IMR-90 (cell line): ENCODE measurements at regions not wholly inside any gene's neighbourhood (a gene's known extent, or its start where the extent isn't known, plus 50 kb on each side); places are given as distances from the start of the nearest gene placed in this dataset.

Experiments used
- ATAC-seq: fragments of 200-7000 bp; cut with Tn5 transposase; 2 replicates; pipeline ENCODE4 v1.9.1; 2020; ENCODE audit warnings: low read depth, mild to moderate bottlenecking, moderate library complexity
- BruUV-seq: library from RNA; stranded (reverse); fragments of 400-500 nt; replicated peaks from 2 replicates; lab custom pipeline; 2021; lab: Mats Ljungman, UMichigan
- CTCF ChIA-PET: fragments of 300-600 bp; formaldehyde crosslinking; extraction: SDS; loops from one replicate; lab custom pipeline; 2021; ENCODE audit warnings: antibody characterized with exemption; lab: Yijun Ruan, JAX
- POLR2A ChIA-PET: fragments of 300-600 bp; sonication (Branson Sonifier 250); formaldehyde crosslinking; loops from one replicate; lab custom pipeline; 2022; ENCODE audit warnings: antibody characterized with exemption; ENCODE audit not compliant: unreplicated experiment; lab: Charles Lee
- DNase-seq: peaks from one replicate; pipeline ENCODE4 v3.0.0; 2013
- H2AFZ ChIP-seq: replicated peaks from 2 replicates; pipeline ENCODE3; 2013; ENCODE audit warnings: low read length, mild to moderate bottlenecking; ENCODE audit not compliant: poor library complexity
- H2AK5ac ChIP-seq: 2 replicates; pipeline ENCODE4 v1.6.1; 2013; ENCODE audit warnings: low read depth, low read length, inconsistent platforms
- H2AK9ac ChIP-seq: replicated peaks from 2 replicates; pipeline ENCODE3; 2013; ENCODE audit warnings: mild to moderate bottlenecking, low read depth, low read length, moderate library complexity; ENCODE audit not compliant: poor library complexity
- H2BK120ac ChIP-seq: 2 replicates; pipeline ENCODE4 v1.6.1; 2013; ENCODE audit warnings: low read depth, low read length, inconsistent platforms
- H2BK15ac ChIP-seq: 3 replicates; pipeline ENCODE4 v1.6.1; 2013; ENCODE audit warnings: low read depth, low read length, inconsistent platforms
- H2BK20ac ChIP-seq: 2 replicates; pipeline ENCODE4 v1.6.1; 2013; ENCODE audit warnings: low read depth, mild to moderate bottlenecking, inconsistent platforms, low read length, moderate library complexity
- H2BK5ac ChIP-seq: 2 replicates; pipeline ENCODE4 v1.6.1; 2013; ENCODE audit warnings: mild to moderate bottlenecking, low read depth, low read length, inconsistent platforms; ENCODE audit not compliant: poor library complexity, severe bottlenecking
- H3K14ac ChIP-seq: replicated peaks from 2 replicates; pipeline ENCODE4 v1.6.1; 2013; ENCODE audit warnings: low read depth, low read length, inconsistent platforms
- H3K18ac ChIP-seq: 2 replicates; pipeline ENCODE4 v1.6.1; 2013; ENCODE audit warnings: low read depth, low read length, control low read depth
- H3K23ac ChIP-seq: 2 replicates; pipeline ENCODE4 v1.6.1; 2013; ENCODE audit warnings: low read depth, low read length, inconsistent platforms
- H3K27ac ChIP-seq: 2 replicates; pipeline ENCODE4 v1.5.1; 2013; ENCODE audit warnings: mild to moderate bottlenecking, control low read depth, low read length; ENCODE audit not compliant: insufficient read depth
- H3K27me3 ChIP-seq: 2 replicates; pipeline ENCODE4 v1.6.1; 2013; ENCODE audit warnings: low read length; ENCODE audit not compliant: control insufficient read depth, insufficient read depth
- H3K36me3 ChIP-seq: 2 replicates; pipeline ENCODE4 v1.6.1; 2013; ENCODE audit warnings: low read length, mixed read lengths; ENCODE audit not compliant: control insufficient read depth, insufficient read depth
- H3K4ac ChIP-seq: 2 replicates; pipeline ENCODE4 v1.6.1; 2013; ENCODE audit warnings: low read depth, low read length, inconsistent platforms
- H3K4me1 ChIP-seq: 2 replicates; pipeline ENCODE4 v1.6.1; 2013; ENCODE audit warnings: low read length, mixed read lengths; ENCODE audit not compliant: control insufficient read depth, insufficient read depth
- H3K4me2 ChIP-seq: 2 replicates; pipeline ENCODE4 v1.6.1; 2013; ENCODE audit warnings: low read depth, mild to moderate bottlenecking, control low read depth, low read length, moderate library complexity
- H3K4me3 ChIP-seq: 2 replicates; pipeline ENCODE4 v1.5.1; 2013; ENCODE audit warnings: low read depth, mild to moderate bottlenecking, control low read depth, low read length, moderate library complexity; ENCODE audit not compliant: insufficient read depth
- H3K56ac ChIP-seq: 2 replicates; pipeline ENCODE4 v1.6.1; 2013; ENCODE audit warnings: low read length, inconsistent platforms; ENCODE audit not compliant: insufficient read depth; ENCODE audit errors: extremely low read depth
- H3K79me1 ChIP-seq, 2 experiments: 2 replicates each; pipeline ENCODE4 v1.6.1; 2013; ENCODE audit warnings: low read length in 2 of 2, inconsistent platforms in 1 of 2, low read depth in 1 of 2
- H3K9ac ChIP-seq: 2 replicates; pipeline ENCODE4 v1.6.1; 2013; ENCODE audit warnings: low read depth, low read length, control low read depth
- H3K9me1 ChIP-seq: 2 replicates; pipeline ENCODE4 v1.6.1; 2013; ENCODE audit warnings: low read length, inconsistent platforms; ENCODE audit not compliant: insufficient read depth
- H3K9me3 ChIP-seq: 2 replicates; pipeline ENCODE4 v1.6.1; 2013; ENCODE audit warnings: low read length; ENCODE audit not compliant: control insufficient read depth, insufficient read depth
- H4K20me1 ChIP-seq: 2 replicates; pipeline ENCODE4 v1.6.1; 2013; ENCODE audit warnings: low read length, inconsistent platforms; ENCODE audit not compliant: insufficient read depth
- H4K5ac ChIP-seq: 2 replicates; pipeline ENCODE4 v1.6.1; 2013; ENCODE audit warnings: mild to moderate bottlenecking, low read depth, low read length, control low read depth
- H4K8ac ChIP-seq, 2 experiments: 2 replicates each; pipeline ENCODE4 v1.6.1; 2013; ENCODE audit warnings: low read depth in 2 of 2, low read length in 2 of 2, control low read depth in 1 of 2, inconsistent platforms in 1 of 2
- H4K91ac ChIP-seq: 2 replicates; pipeline ENCODE4 v1.6.1; 2013; ENCODE audit warnings: low read depth, low read length, inconsistent platforms; ENCODE audit not compliant: insufficient read depth
- CHD1 ChIP-seq: IDR thresholded peaks from 2 replicates; pipeline ENCODE4 v1.6.1; 2012; ENCODE audit warnings: low read depth, low read length, improper control_type of control experiment
- CTCF ChIP-seq: conservative IDR thresholded peaks from 2 replicates; pipeline ENCODE4 v1.5.1; 2012; ENCODE audit warnings: mild to moderate bottlenecking, low read depth, low read length, improper control_type of control experiment
- ELK1 ChIP-seq: fragments of 150-350 bp; IDR thresholded peaks from 2 replicates; pipeline ENCODE4 v1.6.1; 2016; ENCODE audit warnings: low read depth, mild to moderate bottlenecking, low read length, moderate library complexity, borderline replicate concordance
- FOS ChIP-seq: fragments of 150-350 bp; IDR thresholded peaks from 2 replicates; pipeline ENCODE4 v1.6.1; 2016; ENCODE audit warnings: low read depth, low read length
- MAFK ChIP-seq: IDR thresholded peaks from 2 replicates; pipeline ENCODE4 v1.6.1; 2012; ENCODE audit warnings: low read depth, low read length, improper control_type of control experiment
- MAZ ChIP-seq: IDR thresholded peaks from 2 replicates; pipeline ENCODE4 v1.6.1; 2012; ENCODE audit warnings: low read depth, mild to moderate bottlenecking, low read length, improper control_type of control experiment, moderate library complexity, borderline replicate concordance
- NFE2L2 ChIP-seq: fragments of 150-350 bp; IDR thresholded peaks from 2 replicates; pipeline ENCODE4 v1.6.1; 2016; ENCODE audit warnings: low read depth, mild to moderate bottlenecking, low read length
- POLR2A ChIP-seq: IDR thresholded peaks from 2 replicates; pipeline ENCODE4 v1.6.1; 2012; ENCODE audit warnings: mild to moderate bottlenecking, low read depth, low read length
- RCOR1 ChIP-seq: IDR thresholded peaks from 2 replicates; pipeline ENCODE4 v1.6.1; 2012; ENCODE audit warnings: mild to moderate bottlenecking, low read length, improper control_type of control experiment; ENCODE audit not compliant: insufficient replicate concordance
- RFX5 ChIP-seq: IDR thresholded peaks from 2 replicates; pipeline ENCODE4 v1.8.0; 2012; ENCODE audit warnings: low read depth, mild to moderate bottlenecking, low read length, moderate library complexity
- SMC3 ChIP-seq: fragments of 150-350 bp; IDR thresholded peaks from 2 replicates; pipeline ENCODE4 v1.6.1; 2016; ENCODE audit warnings: low read depth, mild to moderate bottlenecking, antibody characterized with exemption, low read length, moderate library complexity
- USF2 ChIP-seq: fragments of 150-350 bp; IDR thresholded peaks from 2 replicates; pipeline ENCODE4 v1.6.1; 2017; ENCODE audit warnings: mild to moderate bottlenecking, antibody characterized with exemption, low read length, low read depth
- WGBS, 2 experiments: methylation state at CpG; one replicate each; pipeline versions ENCODE4 v1.1.5 to v1.1.7; 2013; ENCODE audit warnings: missing lambda C conversion rate in 2 of 2; ENCODE audit not compliant: insufficient read length in 1 of 2; ENCODE audit errors: extremely low coverage in 2 of 2; 5-methylcytosine and 5-hydroxymethylcytosine counted together
- dilution Hi-C: fragments of 300-500 bp; cut with HindIII; formaldehyde crosslinking; loops from one replicate; pipeline ENCODE4 v1.14.3; 2018; ENCODE audit warnings: low sequenced_read_pairs; ENCODE audit not compliant: unreplicated experiment
- in situ Hi-C: fragments of 300-500 bp; cut with MboI; formaldehyde crosslinking; loops from 3 replicates; pipeline ENCODE4 v1.14.3; 2019; ENCODE audit warnings: low sequenced_read_pairs, inconsistent platforms, mixed read lengths
- intact Hi-C: fragments of 100-400 bp; cut with micrococcal nuclease; formaldehyde crosslinking; loops from 2 replicates; pipeline ENCODE4 v1.10.0; 2022

- TF ChIP-seq MAFK: no peak
Measured at GRCh38 chr17:79420318-79421243, 190.3 kb downstream of the RBFOX3 start (continued).

- H2BK20ac ChIP-seq: no peak overlapping the region
- no peak overlapping the region for H4K5ac ChIP-seq
- H3K4me3 ChIP-seq: no peak overlapping the region
- no peak overlapping the region for H3K4me2 ChIP-seq
- H3K79me1 ChIP-seq: no peaks in the 10 kb centered on the region
- H2BK120ac ChIP-seq: no peak overlapping the region
- H3K27ac ChIP-seq: no peak overlapping the region
- 60% methylated on average over 5 of the region's 14 CpGs; no CpG with 5 or more reads in 1 of the 2 experiments for WGBS, 2 experiments
- dilution Hi-C loops (no loop called here), in situ Hi-C loops (no loop called here), intact Hi-C loops (no loop called here)
- H3K4ac ChIP-seq: no peak overlapping the region
- H2AK5ac ChIP-seq: no peak overlapping the region
- no TSS peak for BruUV-seq
- H3K14ac ChIP-seq: no peak overlapping the region
- DNase-seq (no peak), ATAC-seq (no peak)
- H3K9me1 ChIP-seq: no peaks in the 10 kb centered on the region
- H3K27me3 ChIP-seq: peaks cover 7% of the 10 kb centered on the region; the same call in 1 of the 2 replicates
- H2BK5ac ChIP-seq: no peak overlapping the region
- ChIA-PET POLR2A (no interaction called here), CTCF (no interaction called here)
- H3K36me3 ChIP-seq: no peaks in the 10 kb centered on the region
- no peaks in the 10 kb centered on the region for H3K4me1 ChIP-seq
- no peak overlapping the region for H3K23ac ChIP-seq
- no peak overlapping the region for H3K18ac ChIP-seq
- no peak overlapping the region for H2AK9ac ChIP-seq
- no peaks in the 10 kb centered on the region for H4K20me1 ChIP-seq
- H3K9ac ChIP-seq: no peak overlapping the region
- H3K9me3 ChIP-seq: no peaks in the 10 kb centered on the region
- no peak overlapping the region for H3K56ac ChIP-seq
- H2AFZ ChIP-seq: no peak overlapping the region
- H2BK15ac ChIP-seq: no peak overlapping the region
- no peak overlapping the region for H4K8ac ChIP-seq
- no peak overlapping the region for H4K91ac ChIP-seq
- no peak for TF ChIP-seq USF2
- TF ChIP-seq CTCF: no peak
- TF ChIP-seq ELK1: no peak
- TF ChIP-seq MAFK: no peak
- no peak for TF ChIP-seq NFE2L2
- no peak for TF ChIP-seq SMC3
- TF ChIP-seq RCOR1: no peak
- TF ChIP-seq POLR2A: no peak
- TF ChIP-seq MAZ: no peak
- TF ChIP-seq FOS: no peak
- no peak for TF ChIP-seq RFX5
- TF ChIP-seq CHD1: no peak
Measured at GRCh38 chr17:79417476-79417988, 193.3 kb downstream of the RBFOX3 start.
